GM23338 (cell line): ENCODE measurements at regions not wholly inside any gene's neighbourhood (a gene's known extent, or its start where the extent isn't known, plus 50 kb on each side); places are given as distances from the start of the nearest gene placed in this dataset.

Experiments
- ATAC-seq: fragments of 200-7000 bp; cut with Tn5 transposase; 3 replicates; pipeline ENCODE4 v1.9.1; 2020
- DNase-seq: peaks from one replicate; pipeline ENCODE4 v3.0.0-alpha.2; 2015; ENCODE audit warnings: low spot score
- H2AFZ ChIP-seq: fragments of 200-600 bp; sonication (generic); 2 replicates; pipeline ENCODE4 v1.8.0; 2016; ENCODE audit warnings: antibody characterized with exemption, mild to moderate bottlenecking, moderate library complexity
- H3F3A ChIP-seq: fragments of 200-600 bp; sonication (generic); replicated peaks from 2 replicates; pipeline ENCODE4 v1.8.0; 2017; ENCODE audit warnings: antibody characterized with exemption, mixed run types, low read depth
- H3K27ac ChIP-seq: fragments of 200-600 bp; sonication (generic); 2 replicates; pipeline ENCODE4 v1.6.1; 2016; ENCODE audit warnings: low read depth
- H3K27me3 ChIP-seq: fragments of 200-600 bp; sonication (generic); 2 replicates; pipeline ENCODE4 v1.8.0; 2016; ENCODE audit warnings: mild to moderate bottlenecking, mixed run types, moderate library complexity; ENCODE audit not compliant: insufficient read depth
- H3K36me3 ChIP-seq: fragments of 200-600 bp; sonication (generic); 2 replicates; pipeline ENCODE4 v1.8.0; 2016; ENCODE audit warnings: mild to moderate bottlenecking; ENCODE audit not compliant: insufficient read depth
- H3K4me1 ChIP-seq: fragments of 200-600 bp; sonication (generic); 2 replicates; pipeline ENCODE4 v1.8.0; 2016; ENCODE audit warnings: mild to moderate bottlenecking, moderate library complexity; ENCODE audit not compliant: insufficient read depth
- H3K4me2 ChIP-seq: fragments of 200-600 bp; sonication (generic); 2 replicates; pipeline ENCODE4 v1.7.1; 2017; ENCODE audit warnings: mixed run types
- H3K4me3 ChIP-seq: fragments of 200-600 bp; sonication (generic); 2 replicates; pipeline ENCODE4 v1.6.1; 2016; ENCODE audit warnings: mixed run types
- H3K79me2 ChIP-seq: fragments of 200-600 bp; sonication (generic); replicated peaks from 2 replicates; pipeline ENCODE4 v1.8.0; 2017; ENCODE audit warnings: mild to moderate bottlenecking; ENCODE audit not compliant: insufficient read depth
- H3K9me2 ChIP-seq: fragments of 200-600 bp; sonication (generic); 2 replicates; pipeline ENCODE4 v1.8.0; 2017; ENCODE audit not compliant: insufficient read depth
- H4K20me1 ChIP-seq: fragments of 200-600 bp; sonication (generic); replicated peaks from 2 replicates; pipeline ENCODE4 v1.8.0; 2017; ENCODE audit warnings: mild to moderate bottlenecking; ENCODE audit not compliant: insufficient read depth
- H3K27ac Mint-ChIP-seq: 2 replicates; pipeline ENCODE4 v1.8.0; 2020; ENCODE audit warnings: inconsistent platforms, mild to moderate bottlenecking, moderate library complexity, mixed read lengths
- H3K27me3 Mint-ChIP-seq: 3 replicates; pipeline ENCODE4 v1.8.0; 2022; ENCODE audit warnings: low read depth, mild to moderate bottlenecking, moderate library complexity, mixed read lengths, inconsistent platforms; ENCODE audit not compliant: insufficient read depth, poor library complexity
- H3K36me3 Mint-ChIP-seq: 3 replicates; pipeline ENCODE4 v1.8.0; 2021; ENCODE audit warnings: low read depth, mild to moderate bottlenecking, inconsistent platforms, moderate library complexity, mixed read lengths
- H3K4me1 Mint-ChIP-seq: 3 replicates; pipeline ENCODE4 v1.8.0; 2020; ENCODE audit warnings: mild to moderate bottlenecking, inconsistent platforms, mixed read lengths
- H3K4me3 Mint-ChIP-seq: 3 replicates; pipeline ENCODE4 v1.8.0; 2021; ENCODE audit warnings: moderate library complexity, mild to moderate bottlenecking, inconsistent platforms, mixed read lengths
- H3K9me3 Mint-ChIP-seq: 3 replicates; pipeline ENCODE4 v1.8.0; 2020; ENCODE audit warnings: moderate library complexity, mild to moderate bottlenecking, inconsistent platforms, mixed read lengths
- CREB1 ChIP-seq: fragments of 250-450 bp; sonication (Bioruptor Pico); IDR thresholded peaks from 2 replicates; pipeline ENCODE4 v1.5.0; 2020; ENCODE audit warnings: low read depth, mild to moderate bottlenecking, moderate library complexity
- EZH2 ChIP-seq: fragments of 200-600 bp; sonication (generic); IDR thresholded peaks from one replicate; pipeline ENCODE4 v1.8.0; 2017; ENCODE audit warnings: antibody characterized with exemption, mild to moderate bottlenecking, low read depth; ENCODE audit not compliant: unreplicated experiment
- EZH2phosphoT487 ChIP-seq: fragments of 200-600 bp; sonication (generic); IDR thresholded peaks from one replicate; pipeline ENCODE4 v1.8.1; 2018; ENCODE audit warnings: antibody characterized with exemption; ENCODE audit not compliant: unreplicated experiment
- JUNB ChIP-seq: IDR thresholded peaks from one replicate; pipeline ENCODE4 v1.6.1; 2016; ENCODE audit warnings: antibody characterized with exemption; ENCODE audit not compliant: unreplicated experiment
- POLR2AphosphoS5 ChIP-seq: IDR thresholded peaks from 2 replicates; pipeline ENCODE4 v1.6.1; 2016; ENCODE audit warnings: antibody characterized with exemption, low read depth
- ZNF114 ChIP-seq: fragments of 250-450 bp; sonication (Bioruptor Pico); IDR thresholded peaks from 2 replicates; pipeline ENCODE4 v1.5.0; 2020; ENCODE audit warnings: mild to moderate bottlenecking, moderate library complexity
- ZNF331 ChIP-seq: fragments of 250-450 bp; sonication (Bioruptor Pico); IDR thresholded peaks from 2 replicates; pipeline ENCODE4 v1.5.0; 2020; ENCODE audit warnings: low read depth, mild to moderate bottlenecking, moderate library complexity
- TF ChIP-seq, protein P1 (sequence below): fragments of 250-450 bp; sonication (Bioruptor Pico); IDR thresholded peaks from 2 replicates; pipeline ENCODE4 v1.5.0; 2020; ENCODE audit warnings: mild to moderate bottlenecking, moderate library complexity
- TF ChIP-seq, protein P2 (sequence below): IDR thresholded peaks from one replicate; pipeline ENCODE4 v1.6.1; 2018; ENCODE audit warnings: antibody characterized with exemption; ENCODE audit not compliant: unreplicated experiment

DNA sequence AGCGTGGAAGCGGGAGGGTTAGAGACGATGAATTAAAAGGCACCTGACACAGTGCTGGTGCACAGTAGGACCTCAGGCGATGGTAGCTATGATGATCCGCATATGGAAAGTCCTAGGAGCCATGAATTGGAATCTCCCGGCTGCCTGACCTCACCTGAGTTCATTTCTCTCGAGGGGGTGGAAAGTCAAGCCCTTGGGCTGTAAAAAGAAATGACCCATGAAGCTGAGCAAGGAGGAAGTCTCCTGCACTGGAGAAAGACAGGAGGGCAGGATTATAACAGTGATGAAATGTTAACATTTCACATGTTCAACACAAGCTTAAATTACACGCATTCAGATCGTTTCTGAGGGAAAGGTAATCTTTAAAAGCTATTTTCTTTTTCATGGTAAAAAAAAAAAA lies 481.2 kb downstream of the MATN1 start:
- H3K27ac ChIP-seq: no peak overlapping the region
- no peak overlapping the region for H3K27ac Mint-ChIP-seq
- H3K4me1 Mint-ChIP-seq: peaks cover 17% of the 10 kb centered on the region; the same call in 2 of the 3 replicates
- TF ChIP-seq JUNB (no peak), EZH2phosphoT487 (no peak), EZH2 (no peak), ZNF331 (CRISPR knock-in tag) (no peak), CREB1 (CRISPR knock-in tag) (no peak), ZNF114 (no peak), POLR2AphosphoS5 (no peak)
- TF ChIP-seq, protein P1, sequence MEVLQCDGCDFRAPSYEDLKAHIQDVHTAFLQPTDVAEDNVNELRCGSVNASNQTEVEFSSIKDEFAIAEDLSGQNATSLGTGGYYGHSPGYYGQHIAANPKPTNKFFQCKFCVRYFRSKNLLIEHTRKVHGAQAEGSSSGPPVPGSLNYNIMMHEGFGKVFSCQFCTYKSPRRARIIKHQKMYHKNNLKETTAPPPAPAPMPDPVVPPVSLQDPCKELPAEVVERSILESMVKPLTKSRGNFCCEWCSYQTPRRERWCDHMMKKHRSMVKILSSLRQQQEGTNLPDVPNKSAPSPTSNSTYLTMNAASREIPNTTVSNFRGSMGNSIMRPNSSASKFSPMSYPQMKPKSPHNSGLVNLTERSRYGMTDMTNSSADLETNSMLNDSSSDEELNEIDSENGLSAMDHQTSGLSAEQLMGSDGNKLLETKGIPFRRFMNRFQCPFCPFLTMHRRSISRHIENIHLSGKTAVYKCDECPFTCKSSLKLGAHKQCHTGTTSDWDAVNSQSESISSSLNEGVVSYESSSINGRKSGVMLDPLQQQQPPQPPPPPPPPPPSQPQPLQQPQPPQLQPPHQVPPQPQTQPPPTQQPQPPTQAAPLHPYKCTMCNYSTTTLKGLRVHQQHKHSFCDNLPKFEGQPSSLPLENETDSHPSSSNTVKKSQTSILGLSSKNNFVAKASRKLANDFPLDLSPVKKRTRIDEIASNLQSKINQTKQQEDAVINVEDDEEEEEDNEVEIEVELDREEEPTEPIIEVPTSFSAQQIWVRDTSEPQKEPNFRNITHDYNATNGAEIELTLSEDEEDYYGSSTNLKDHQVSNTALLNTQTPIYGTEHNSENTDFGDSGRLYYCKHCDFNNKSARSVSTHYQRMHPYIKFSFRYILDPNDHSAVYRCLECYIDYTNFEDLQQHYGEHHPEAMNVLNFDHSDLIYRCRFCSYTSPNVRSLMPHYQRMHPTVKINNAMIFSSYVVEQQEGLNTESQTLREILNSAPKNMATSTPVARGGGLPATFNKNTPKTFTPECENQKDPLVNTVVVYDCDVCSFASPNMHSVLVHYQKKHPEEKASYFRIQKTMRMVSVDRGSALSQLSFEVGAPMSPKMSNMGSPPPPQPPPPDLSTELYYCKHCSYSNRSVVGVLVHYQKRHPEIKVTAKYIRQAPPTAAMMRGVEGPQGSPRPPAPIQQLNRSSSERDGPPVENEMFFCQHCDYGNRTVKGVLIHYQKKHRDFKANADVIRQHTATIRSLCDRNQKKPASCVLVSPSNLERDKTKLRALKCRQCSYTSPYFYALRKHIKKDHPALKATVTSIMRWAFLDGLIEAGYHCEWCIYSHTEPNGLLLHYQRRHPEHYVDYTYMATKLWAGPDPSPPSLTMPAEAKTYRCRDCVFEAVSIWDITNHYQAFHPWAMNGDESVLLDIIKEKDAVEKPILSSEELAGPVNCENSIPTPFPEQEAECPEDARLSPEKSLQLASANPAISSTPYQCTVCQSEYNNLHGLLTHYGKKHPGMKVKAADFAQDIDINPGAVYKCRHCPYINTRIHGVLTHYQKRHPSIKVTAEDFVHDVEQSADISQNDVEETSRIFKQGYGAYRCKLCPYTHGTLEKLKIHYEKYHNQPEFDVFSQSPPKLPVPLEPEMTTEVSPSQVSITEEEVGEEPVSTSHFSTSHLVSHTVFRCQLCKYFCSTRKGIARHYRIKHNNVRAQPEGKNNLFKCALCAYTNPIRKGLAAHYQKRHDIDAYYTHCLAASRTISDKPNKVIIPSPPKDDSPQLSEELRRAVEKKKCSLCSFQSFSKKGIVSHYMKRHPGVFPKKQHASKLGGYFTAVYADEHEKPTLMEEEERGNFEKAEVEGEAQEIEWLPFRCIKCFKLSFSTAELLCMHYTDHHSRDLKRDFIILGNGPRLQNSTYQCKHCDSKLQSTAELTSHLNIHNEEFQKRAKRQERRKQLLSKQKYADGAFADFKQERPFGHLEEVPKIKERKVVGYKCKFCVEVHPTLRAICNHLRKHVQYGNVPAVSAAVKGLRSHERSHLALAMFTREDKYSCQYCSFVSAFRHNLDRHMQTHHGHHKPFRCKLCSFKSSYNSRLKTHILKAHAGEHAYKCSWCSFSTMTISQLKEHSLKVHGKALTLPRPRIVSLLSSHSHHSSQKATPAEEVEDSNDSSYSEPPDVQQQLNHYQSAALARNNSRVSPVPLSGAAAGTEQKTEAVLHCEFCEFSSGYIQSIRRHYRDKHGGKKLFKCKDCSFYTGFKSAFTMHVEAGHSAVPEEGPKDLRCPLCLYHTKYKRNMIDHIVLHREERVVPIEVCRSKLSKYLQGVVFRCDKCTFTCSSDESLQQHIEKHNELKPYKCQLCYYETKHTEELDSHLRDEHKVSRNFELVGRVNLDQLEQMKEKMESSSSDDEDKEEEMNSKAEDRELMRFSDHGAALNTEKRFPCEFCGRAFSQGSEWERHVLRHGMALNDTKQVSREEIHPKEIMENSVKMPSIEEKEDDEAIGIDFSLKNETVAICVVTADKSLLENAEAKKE (CRISPR knock-in tag): no peak
- TF ChIP-seq, protein P2, sequence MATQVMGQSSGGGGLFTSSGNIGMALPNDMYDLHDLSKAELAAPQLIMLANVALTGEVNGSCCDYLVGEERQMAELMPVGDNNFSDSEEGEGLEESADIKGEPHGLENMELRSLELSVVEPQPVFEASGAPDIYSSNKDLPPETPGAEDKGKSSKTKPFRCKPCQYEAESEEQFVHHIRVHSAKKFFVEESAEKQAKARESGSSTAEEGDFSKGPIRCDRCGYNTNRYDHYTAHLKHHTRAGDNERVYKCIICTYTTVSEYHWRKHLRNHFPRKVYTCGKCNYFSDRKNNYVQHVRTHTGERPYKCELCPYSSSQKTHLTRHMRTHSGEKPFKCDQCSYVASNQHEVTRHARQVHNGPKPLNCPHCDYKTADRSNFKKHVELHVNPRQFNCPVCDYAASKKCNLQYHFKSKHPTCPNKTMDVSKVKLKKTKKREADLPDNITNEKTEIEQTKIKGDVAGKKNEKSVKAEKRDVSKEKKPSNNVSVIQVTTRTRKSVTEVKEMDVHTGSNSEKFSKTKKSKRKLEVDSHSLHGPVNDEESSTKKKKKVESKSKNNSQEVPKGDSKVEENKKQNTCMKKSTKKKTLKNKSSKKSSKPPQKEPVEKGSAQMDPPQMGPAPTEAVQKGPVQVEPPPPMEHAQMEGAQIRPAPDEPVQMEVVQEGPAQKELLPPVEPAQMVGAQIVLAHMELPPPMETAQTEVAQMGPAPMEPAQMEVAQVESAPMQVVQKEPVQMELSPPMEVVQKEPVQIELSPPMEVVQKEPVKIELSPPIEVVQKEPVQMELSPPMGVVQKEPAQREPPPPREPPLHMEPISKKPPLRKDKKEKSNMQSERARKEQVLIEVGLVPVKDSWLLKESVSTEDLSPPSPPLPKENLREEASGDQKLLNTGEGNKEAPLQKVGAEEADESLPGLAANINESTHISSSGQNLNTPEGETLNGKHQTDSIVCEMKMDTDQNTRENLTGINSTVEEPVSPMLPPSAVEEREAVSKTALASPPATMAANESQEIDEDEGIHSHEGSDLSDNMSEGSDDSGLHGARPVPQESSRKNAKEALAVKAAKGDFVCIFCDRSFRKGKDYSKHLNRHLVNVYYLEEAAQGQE: no peak
- H3K4me1 ChIP-seq: no peaks in the 10 kb centered on the region; the same call in 1 of the 2 replicates
- H3K36me3 Mint-ChIP-seq: no peaks in the 10 kb centered on the region
- no peak overlapping the region for H3K4me3 ChIP-seq
- no peaks in the 10 kb centered on the region for H4K20me1 ChIP-seq
- no peak overlapping the region for H3K4me2 ChIP-seq
- no peaks in the 10 kb centered on the region for H3K79me2 ChIP-seq
- H3K27me3 Mint-ChIP-seq: peaks cover 7% of the 10 kb centered on the region
- no peaks in the 10 kb centered on the region for H3K9me2 ChIP-seq
- H3K27me3 ChIP-seq: no peaks in the 10 kb centered on the region
- no peaks in the 10 kb centered on the region; the same call in 2 of the 3 replicates for H3K9me3 Mint-ChIP-seq
- no peaks in the 10 kb centered on the region for H3F3A ChIP-seq
- H2AFZ ChIP-seq: no peak overlapping the region
- H3K4me3 Mint-ChIP-seq: no peak overlapping the region
- no peaks in the 10 kb centered on the region for H3K36me3 ChIP-seq
- DNase-seq (no peak), ATAC-seq (no peak)
